ENCODE measurements at regions not wholly inside any gene's neighbourhood (a gene's known extent, or its start where the extent isn't known, plus 50 kb on each side); places are given as distances from the start of the nearest gene placed in this dataset.
"Not testable (repeated sequence)": the region's sequence is repeated elsewhere in the genome, so short reads cannot be mapped to it uniquely, and the experiment has no call there.

DNA sequence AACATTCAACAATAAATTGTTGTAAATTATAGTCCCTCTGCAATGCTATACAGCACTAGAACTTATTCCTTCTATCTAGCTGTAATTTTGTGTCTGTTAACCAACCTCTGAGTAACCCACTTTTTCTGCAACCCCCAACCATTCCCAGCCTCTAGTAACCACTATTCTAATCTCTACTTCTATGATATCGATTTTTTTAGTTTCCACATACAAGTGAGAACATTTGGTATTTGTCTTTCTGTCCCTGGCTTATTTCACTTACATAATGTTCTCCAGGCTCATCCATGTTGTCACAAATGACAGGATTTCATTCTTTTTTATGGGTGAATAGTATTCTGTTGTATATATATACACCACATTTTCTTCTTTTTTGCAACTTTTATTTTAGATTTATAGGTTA is 147.6 kb downstream of the MAIP1 start:
- no peaks in the 10 kb centered on the region for H3K36me3 ChIP-seq
- no peak for DNase-seq

DNA sequence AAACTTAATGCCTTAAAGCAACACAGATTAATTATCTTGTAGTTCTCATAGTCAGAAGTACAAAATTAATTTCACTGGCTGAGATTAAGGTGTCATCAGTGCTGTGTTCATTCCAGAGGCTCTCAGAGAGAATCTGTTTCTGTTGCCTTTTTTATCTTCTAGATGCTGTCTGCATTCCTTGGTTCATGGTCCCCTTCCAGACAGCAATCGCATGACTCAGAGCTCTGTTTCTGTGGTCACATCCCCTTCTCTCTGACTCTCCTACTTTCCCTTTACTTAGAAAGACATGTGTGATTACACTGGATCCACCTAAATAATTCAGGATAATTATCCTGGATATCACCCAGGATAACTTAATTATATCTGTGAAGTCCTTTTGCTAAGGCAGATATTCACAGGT is 148.6 kb downstream of the MAIP1 start:
- H3K4me3 ChIP-seq, result no peak overlapping the region
- peaks cover 4% of the 10 kb centered on the region; the same call in 1 of the 2 replicates for H3K4me1 ChIP-seq
- no peaks in the 10 kb centered on the region for H3K36me3 ChIP-seq
- peak; percentile 26 to 41 for DNase-seq
- H3K27ac ChIP-seq, result no peak overlapping the region; the same call in 1 of the 2 replicates
- H3K9me3 ChIP-seq (replicated peaks), result no peaks in the 10 kb centered on the region
- H3K27me3 ChIP-seq, result no peaks in the 10 kb centered on the region

More for the DNA sequence above, 147.6 kb downstream of the MAIP1 start:
- Histone ChIP-seq H3K27ac (no peak overlapping the region), H3K4me3 (no peak overlapping the region), H3K9me3 (replicated peaks) (no peaks in the 10 kb centered on the region), H3K27me3 (no peaks in the 10 kb centered on the region), H3K4me1 (peaks cover 4% of the 10 kb centered on the region; the same call in 1 of the 2 replicates)

DNA sequence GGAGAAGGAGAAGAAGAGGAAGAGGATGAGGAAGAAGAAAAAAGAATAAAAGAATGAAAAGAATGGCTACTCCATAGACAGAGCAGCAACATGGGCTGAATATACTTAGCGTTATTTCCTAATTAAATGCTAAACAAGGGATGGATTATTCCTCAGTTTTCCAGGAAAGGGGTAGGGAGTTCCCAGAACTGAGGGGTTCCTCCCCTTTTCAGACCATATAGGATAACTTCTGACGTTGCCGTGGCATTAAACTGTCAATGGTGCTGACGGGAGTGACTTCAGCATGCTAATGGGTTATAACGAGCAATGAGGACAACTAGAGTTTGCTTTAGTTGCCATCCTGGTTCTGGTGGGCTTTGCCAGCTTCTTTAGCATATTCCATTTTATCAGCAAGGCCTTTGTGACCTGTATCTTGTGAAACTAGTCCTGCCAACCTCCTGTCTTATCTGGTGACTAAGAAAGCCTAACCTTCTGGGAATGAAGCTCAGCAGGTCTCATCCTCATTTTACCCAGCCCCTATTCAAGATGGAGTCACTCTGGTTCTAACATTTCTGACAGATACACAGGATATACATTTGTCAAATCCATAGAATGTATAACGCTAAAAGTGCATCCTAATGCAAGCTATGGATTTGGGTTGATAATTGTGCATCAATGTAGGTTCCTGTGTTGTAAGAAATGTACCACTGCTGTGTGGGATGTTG is 152.3 kb downstream of the MAIP1 start:
- DNase-seq, result no peak
- Histone ChIP-seq H3K4me1 (peaks cover 4% of the 10 kb centered on the region; the same call in 1 of the 2 replicates), H3K9me3 (replicated peaks) (no peaks in the 10 kb centered on the region), H3K36me3 (no peaks in the 10 kb centered on the region), H3K27me3 (no peaks in the 10 kb centered on the region), H3K4me3 (no peak overlapping the region), H3K27ac (no peak overlapping the region)

- Histone ChIP-seq H3K27me3 (no peaks in the 10 kb centered on the region), H3K4me1 (no peaks in the 10 kb centered on the region), H3K36me3 (no peaks in the 10 kb centered on the region), H3K9me3 (replicated peaks) (peaks cover 7% of the 10 kb centered on the region), H3K27ac (no peak overlapping the region), H3K4me3 (no peak overlapping the region)
- no peak for DNase-seq
These were observed 154.0 kb downstream of the MAIP1 start for GRCh38 chr2:200109421-200109820.

GRCh38 chr2:200110381-200110780 is 155.0 kb downstream of the MAIP1 start:
- Histone ChIP-seq H3K4me1 (no peaks in the 10 kb centered on the region), H3K36me3 (no peaks in the 10 kb centered on the region), H3K27ac (no peak overlapping the region), H3K4me3 (no peak overlapping the region), H3K27me3 (no peaks in the 10 kb centered on the region), H3K9me3 (replicated peaks) (peaks cover 13% of the 10 kb centered on the region)
- DNase-seq, result no peak

GRCh38 chr2:200113016-200113799 is 157.8 kb downstream of the MAIP1 start:
- H3K27ac ChIP-seq, H3K36me3 ChIP-seq, DNase-seq, H3K4me3 ChIP-seq, H3K27me3 ChIP-seq, H3K4me1 ChIP-seq: not testable (repeated sequence)
- peaks cover 27% of the 10 kb centered on the region for H3K9me3 ChIP-seq (replicated peaks)

DNA sequence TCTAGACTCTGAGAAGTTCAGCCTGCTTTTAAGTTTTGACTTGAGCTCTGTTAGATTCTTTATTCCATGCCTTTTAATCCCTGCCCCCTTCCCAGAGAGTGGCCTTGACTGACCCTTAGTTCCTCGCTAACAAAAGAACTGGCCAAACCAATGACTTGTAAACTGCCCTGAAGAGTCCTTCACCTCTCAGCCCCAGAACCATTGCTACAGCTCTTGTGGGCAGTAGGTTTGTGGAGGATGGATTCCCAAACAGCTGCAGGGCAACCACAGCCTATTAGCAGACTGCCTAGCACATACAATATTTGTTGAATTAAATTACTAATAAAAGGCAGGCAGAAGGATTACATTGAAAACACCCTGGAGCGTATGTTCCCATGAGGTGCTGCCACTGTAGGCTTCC is 163.9 kb downstream of the MAIP1 start:
- Histone ChIP-seq H3K4me3 (no peak overlapping the region), H3K9me3 (replicated peaks) (peaks cover 21% of the 10 kb centered on the region)
- peak; percentile 23 to 44 for DNase-seq

GRCh38 chr2:200121931-200122330 is 166.5 kb downstream of the MAIP1 start:
- Histone ChIP-seq H3K4me3 (no peak overlapping the region), H3K9me3 (replicated peaks) (peaks cover 9% of the 10 kb centered on the region; the same call in 1 of the 2 replicates), H3K27ac (no peak overlapping the region), H3K4me1 (peaks cover 5% of the 10 kb centered on the region; the same call in 1 of the 2 replicates), H3K27me3 (no peaks in the 10 kb centered on the region), H3K36me3 (no peaks in the 10 kb centered on the region)
- no peak for DNase-seq

More for the DNA sequence above, 163.9 kb downstream of the MAIP1 start:
- H3K27ac ChIP-seq, result no peak overlapping the region
- no peaks in the 10 kb centered on the region for H3K36me3 ChIP-seq
- peaks cover 5% of the 10 kb centered on the region; the same call in 1 of the 2 replicates for H3K4me1 ChIP-seq
- no peaks in the 10 kb centered on the region for H3K27me3 ChIP-seq

- peaks cover 3% of the 10 kb centered on the region; the same call in 1 of the 2 replicates for H3K9me3 ChIP-seq (replicated peaks)
- H3K4me1 ChIP-seq, result peaks cover 5% of the 10 kb centered on the region; the same call in 1 of the 2 replicates
- DNase-seq, result no peak
- no peaks in the 10 kb centered on the region for H3K36me3 ChIP-seq
- H3K4me3 ChIP-seq, result no peak overlapping the region
- H3K27me3 ChIP-seq, result no peaks in the 10 kb centered on the region
- no peak overlapping the region for H3K27ac ChIP-seq
These were observed 167.3 kb downstream of the MAIP1 start for GRCh38 chr2:200122683-200123082.

DNA sequence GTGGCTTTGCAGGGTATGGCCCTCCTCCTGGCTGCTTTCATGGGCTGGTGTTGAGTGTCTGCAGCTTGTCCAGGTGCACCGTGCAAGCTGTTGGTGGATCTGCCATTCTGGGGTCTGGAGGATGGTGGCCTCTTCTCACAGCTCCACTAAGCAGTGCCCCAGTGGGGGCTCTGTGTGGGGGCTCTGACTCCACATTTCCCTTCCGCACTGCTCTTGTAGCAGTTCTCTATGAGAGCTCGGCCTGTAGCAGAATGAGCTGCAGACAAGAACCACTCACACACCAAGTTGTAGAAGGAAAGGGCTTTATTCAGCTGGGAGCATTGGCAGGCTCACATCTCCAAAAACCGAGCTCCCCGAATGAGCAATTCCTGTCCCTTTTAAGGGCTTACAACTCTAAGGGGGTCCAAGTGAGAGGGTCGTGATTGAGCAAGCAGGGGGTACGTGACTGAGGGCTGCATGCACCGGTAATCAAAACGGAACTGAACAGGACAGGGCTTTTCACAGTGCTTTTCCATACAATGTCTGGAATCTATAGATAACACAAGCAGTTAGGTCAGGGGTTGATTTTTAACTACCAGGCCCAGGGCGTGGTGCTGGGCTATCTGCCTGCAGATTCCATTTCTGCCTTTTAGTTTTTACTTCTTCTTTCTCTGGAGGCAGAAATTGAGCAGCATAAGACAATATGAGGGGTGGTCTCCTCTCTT is 169.4 kb downstream of the MAIP1 start:
- not testable (repeated sequence) for H3K4me1 ChIP-seq, H3K36me3 ChIP-seq, H3K27ac ChIP-seq

GRCh38 chr2:200125444-200126284 is 170.3 kb downstream of the MAIP1 start:
- no peak for DNase-seq
- Histone ChIP-seq H3K36me3 (no peaks in the 10 kb centered on the region), H3K27me3 (no peaks in the 10 kb centered on the region), H3K4me3 (no peak overlapping the region), H3K4me1 (peaks cover 2% of the 10 kb centered on the region; the same call in 1 of the 2 replicates), H3K9me3 (replicated peaks) (peaks cover 3% of the 10 kb centered on the region; the same call in 1 of the 2 replicates), H3K27ac (no peak overlapping the region)

More for the DNA sequence above, 169.4 kb downstream of the MAIP1 start:
- H3K4me3 ChIP-seq; H3K27me3 ChIP-seq; DNase-seq; H3K9me3 ChIP-seq (replicated peaks): not testable (repeated sequence)

DNA sequence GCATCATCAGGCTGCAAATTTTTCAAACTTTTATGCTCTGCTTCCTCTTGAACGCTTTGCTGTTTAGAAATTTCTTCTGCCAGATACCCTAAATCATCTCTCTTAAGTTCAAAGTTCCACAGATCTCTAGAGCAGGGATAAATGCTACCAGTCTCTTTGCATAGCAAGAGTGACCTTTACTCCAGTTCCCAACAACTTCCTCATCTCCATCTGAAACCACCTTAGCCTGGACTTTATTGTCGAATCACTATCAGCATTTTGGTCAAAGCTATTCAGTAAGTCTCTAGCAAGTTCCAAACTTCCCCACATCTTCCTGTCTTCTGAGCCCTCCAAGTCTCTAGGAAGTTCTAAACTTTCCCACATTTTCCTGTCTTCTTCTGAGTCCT is 170.9 kb downstream of the MAIP1 start:
- H3K4me3 ChIP-seq; H3K4me1 ChIP-seq; H3K9me3 ChIP-seq (replicated peaks); H3K36me3 ChIP-seq; H3K27ac ChIP-seq; DNase-seq; H3K27me3 ChIP-seq: not testable (repeated sequence)

DNA sequence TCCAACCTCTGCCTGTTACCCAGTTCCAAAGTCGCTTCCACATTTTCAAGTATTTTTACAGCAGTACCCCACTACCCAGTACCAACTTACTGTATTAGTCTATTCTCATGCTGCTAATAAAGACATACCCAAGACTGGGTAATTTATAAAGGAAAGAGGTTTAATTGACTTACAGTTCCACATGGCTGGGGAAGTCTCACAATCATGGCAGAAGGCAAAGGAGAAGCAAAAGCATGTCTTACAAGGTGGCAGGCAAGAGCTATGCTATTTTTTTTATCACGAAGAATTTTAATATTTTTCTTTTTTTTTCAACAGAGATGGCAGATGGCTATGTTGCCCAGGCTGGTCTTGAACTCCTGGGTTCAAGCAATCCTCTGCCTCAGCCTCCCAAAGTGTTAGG is 171.3 kb downstream of the MAIP1 start:
- not testable (repeated sequence) for H3K4me1 ChIP-seq; DNase-seq; H3K4me3 ChIP-seq; H3K9me3 ChIP-seq (replicated peaks); H3K27me3 ChIP-seq; H3K27ac ChIP-seq; H3K36me3 ChIP-seq

DNA sequence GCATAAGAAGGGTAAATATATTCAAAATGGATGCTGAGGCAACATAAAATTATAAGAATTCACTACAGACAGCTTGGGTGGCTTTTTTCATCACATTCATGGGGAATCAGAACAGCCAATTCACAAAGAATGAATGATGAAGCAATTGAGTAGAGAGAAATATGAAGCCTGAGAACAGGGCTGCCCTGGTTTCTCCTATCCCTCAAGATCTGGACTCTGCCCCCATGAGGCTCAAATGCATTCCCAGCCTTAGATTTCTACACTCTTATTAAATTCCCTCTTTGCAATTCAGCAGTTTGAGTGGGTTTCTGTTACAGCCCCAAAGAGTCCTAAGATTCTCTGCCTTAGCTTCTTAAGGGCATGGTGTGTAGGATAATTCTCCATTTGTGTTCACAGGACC is 172.5 kb downstream of the MAIP1 start:
- no peak overlapping the region for H3K27ac ChIP-seq
- no peak for DNase-seq

More for the DNA sequence above, 172.5 kb downstream of the MAIP1 start:
- Histone ChIP-seq H3K4me1 (peaks cover 7% of the 10 kb centered on the region), H3K9me3 (replicated peaks) (peaks cover 3% of the 10 kb centered on the region; the same call in 1 of the 2 replicates), H3K4me3 (no peak overlapping the region), H3K27me3 (no peaks in the 10 kb centered on the region), H3K36me3 (no peaks in the 10 kb centered on the region)

Measured in SJCRH30 (cell line).